ENCODE measurements at regions not wholly inside any gene's neighbourhood (a gene's known extent, or its start where the extent isn't known, plus 50 kb on each side); places are given as distances from the start of the nearest gene placed in this dataset.
"Not testable (repeated sequence)": the region's sequence is repeated elsewhere in the genome, so short reads cannot be mapped to it uniquely, and the experiment has no call there.

DNA sequence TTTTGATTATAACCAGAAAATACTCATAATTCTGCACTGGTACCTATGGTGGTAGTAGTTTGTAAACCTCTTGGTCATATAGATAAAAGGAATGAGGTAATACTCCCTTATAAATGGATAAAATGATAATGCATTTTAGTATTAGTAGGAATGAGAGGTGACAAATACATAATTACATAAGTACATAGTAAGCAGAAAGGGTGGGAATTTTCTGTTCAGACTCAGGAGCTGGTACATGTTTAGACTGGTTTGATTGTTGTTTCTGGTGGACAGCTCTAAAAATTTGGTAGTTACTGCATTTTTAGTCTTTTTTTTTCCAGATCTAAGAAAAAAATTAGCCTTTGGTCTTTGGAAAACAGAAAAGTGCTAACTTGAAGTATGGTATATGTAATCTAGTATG is 70.4 kb upstream of the AGA start:
- H3K4me3 ChIP-seq (ENCODE audit: low read length) = no peak overlapping the region
- no peak for DNase-seq (ENCODE audit: low read depth)
- TF ChIP-seq CTCF (conservative IDR thresholded peaks at IDR 0.05; ENCODE audit: low read depth, low read length) = no peak

DNA sequence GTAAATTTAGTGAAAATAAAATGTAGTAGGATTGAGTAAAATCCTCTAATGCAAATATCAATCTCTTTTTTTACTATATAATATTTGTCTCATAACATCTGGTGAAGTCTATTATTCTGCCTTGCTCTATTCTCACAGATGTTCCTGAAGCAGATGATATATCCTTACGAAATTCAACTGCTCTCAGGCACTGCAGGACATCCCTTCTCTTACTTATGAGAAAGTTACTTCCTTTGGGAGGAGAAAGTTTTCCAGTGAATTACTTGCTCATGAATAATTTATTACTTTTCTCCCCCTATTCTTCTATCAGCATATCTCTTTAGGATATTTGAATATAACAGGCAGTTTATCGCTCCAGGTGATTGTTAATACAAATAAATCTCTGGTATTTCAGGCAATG is 75.6 kb upstream of the AGA start:
- DNase-seq (ENCODE audit: low read depth) = no peak
- no peak for TF ChIP-seq CTCF (conservative IDR thresholded peaks at IDR 0.05; ENCODE audit: low read depth, low read length)

GRCh38 chr4:177519481-177520260 is 77.4 kb upstream of the AGA start:
- H3K4me3 ChIP-seq (ENCODE audit: low read length) = no peak overlapping the region
- TF ChIP-seq CTCF (conservative IDR thresholded peaks at IDR 0.05; ENCODE audit: low read depth, low read length) = no peak
- peak; percentile 17 for DNase-seq (ENCODE audit: low read depth)

More for the DNA sequence above, 75.6 kb upstream of the AGA start:
- H3K4me3 ChIP-seq (ENCODE audit: low read length) = no peak overlapping the region

- H3K4me3 ChIP-seq (ENCODE audit: low read length) = no peak overlapping the region
- no peak for DNase-seq (ENCODE audit: low read depth)
Measured at GRCh38 chr4:177528620-177529019, 86.4 kb upstream of the AGA start.

GRCh38 chr4:177530561-177530960 is 88.3 kb upstream of the AGA start:
- H3K4me3 ChIP-seq (ENCODE audit: low read length) = no peak overlapping the region
- TF ChIP-seq CTCF (conservative IDR thresholded peaks at IDR 0.05; ENCODE audit: low read depth, low read length) = no peak
- DNase-seq (ENCODE audit: low read depth) = no peak

More at GRCh38 chr4:177528620-177529019, 86.4 kb upstream of the AGA start:
- TF ChIP-seq CTCF (conservative IDR thresholded peaks at IDR 0.05; ENCODE audit: low read depth, low read length) = no peak

- no peak for DNase-seq (ENCODE audit: low read depth)
- TF ChIP-seq CTCF (conservative IDR thresholded peaks at IDR 0.05; ENCODE audit: low read depth, low read length) = no peak
- H3K4me3 ChIP-seq (ENCODE audit: low read length) = no peak overlapping the region
Measured at GRCh38 chr4:177532358-177532757, 90.1 kb upstream of the AGA start.

DNA sequence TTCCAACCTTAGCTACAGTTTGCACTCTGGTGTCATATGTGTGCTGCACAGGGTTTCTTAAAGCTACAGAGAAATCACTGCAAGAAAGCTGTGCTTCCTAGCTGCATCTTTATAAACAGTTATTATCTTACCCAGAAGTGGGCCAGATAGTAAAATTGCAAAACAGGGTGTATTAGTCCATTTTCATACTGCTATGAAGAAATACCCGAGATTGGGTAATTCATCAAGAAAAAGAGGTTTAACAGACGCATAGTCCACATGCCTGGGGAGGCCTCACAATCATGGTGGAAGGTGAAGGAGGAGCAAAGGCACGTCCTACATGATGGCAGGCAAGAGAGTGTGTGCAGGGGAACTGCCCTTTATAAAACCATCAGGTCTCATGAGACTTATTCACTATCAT is 92.6 kb upstream of the AGA start:
- H3K4me3 ChIP-seq (ENCODE audit: low read length); DNase-seq (ENCODE audit: low read depth): not testable (repeated sequence)

All from retinal pigment epithelial cell (primary cell).